HG03520 (cell line): ENCODE measurements at regions not wholly inside any gene's neighbourhood (a gene's known extent, or its start where the extent isn't known, plus 50 kb on each side); places are given as distances from the start of the nearest gene placed in this dataset.

Experiments
- ATAC-seq: cut with Tn5 transposase; IDR thresholded peaks from one replicate; pipeline ENCODE4 v1.9.1; 2021; ENCODE audit warnings: mild to moderate bottlenecking, moderate library complexity; ENCODE audit not compliant: unreplicated experiment

GRCh38 chr4:135238940-135239339 lies 1037.4 kb upstream of the PABPC4L start:
- no peak for ATAC-seq

GRCh38 chr4:135236048-135236447 lies 1034.5 kb upstream of the PABPC4L start:
- no peak for ATAC-seq

- ATAC-seq: no peak
Measured at GRCh38 chr4:135227842-135228241, 1026.3 kb upstream of the PABPC4L start.

GRCh38 chr4:135225551-135225950 lies 1024.0 kb upstream of the PABPC4L start:
- ATAC-seq: no peak

- no peak for ATAC-seq
Measured at GRCh38 chr4:135210341-135210740, 1008.8 kb upstream of the PABPC4L start.

- ATAC-seq: no peak
Measured at GRCh38 chr4:135207531-135207930, 1005.9 kb upstream of the PABPC4L start.

GRCh38 chr4:135204311-135204710 lies 1002.7 kb upstream of the PABPC4L start:
- ATAC-seq: no peak

GRCh38 chr4:135201081-135201480 lies 999.5 kb upstream of the PABPC4L start:
- no peak for ATAC-seq

GRCh38 chr4:135197641-135198040 lies 996.1 kb upstream of the PABPC4L start:
- no peak for ATAC-seq

- ATAC-seq: no peak
Measured at GRCh38 chr4:135194477-135194876, 992.9 kb upstream of the PABPC4L start.

GRCh38 chr4:135192751-135193535 lies 991.4 kb upstream of the PABPC4L start:
- ATAC-seq: no peak

GRCh38 chr4:135191596-135191995 lies 990.0 kb upstream of the PABPC4L start:
- no peak for ATAC-seq

- no peak for ATAC-seq
Measured at GRCh38 chr4:135186002-135186401, 984.4 kb upstream of the PABPC4L start.

GRCh38 chr4:135185256-135185655 lies 983.7 kb upstream of the PABPC4L start:
- ATAC-seq: no peak

- no peak for ATAC-seq
Measured at GRCh38 chr4:135184715-135185114, 983.1 kb upstream of the PABPC4L start.

GRCh38 chr4:135177321-135177720 lies 975.7 kb upstream of the PABPC4L start:
- no peak for ATAC-seq

GRCh38 chr4:135166661-135167060 lies 965.1 kb upstream of the PABPC4L start:
- ATAC-seq: no peak

GRCh38 chr4:135164601-135165000 lies 963.0 kb upstream of the PABPC4L start:
- no peak for ATAC-seq

GRCh38 chr4:135144498-135144897 lies 942.9 kb upstream of the PABPC4L start:
- no peak for ATAC-seq

- no peak for ATAC-seq
Measured at GRCh38 chr4:135124196-135124595, 922.6 kb upstream of the PABPC4L start.

- no peak for ATAC-seq
Measured at GRCh38 chr4:135123632-135124031, 922.0 kb upstream of the PABPC4L start.

- no peak for ATAC-seq
Measured at GRCh38 chr4:135122457-135122856, 920.9 kb upstream of the PABPC4L start.

- no peak for ATAC-seq
Measured at GRCh38 chr4:135120195-135120594, 918.6 kb upstream of the PABPC4L start.
